Gastrocnemius medialis (tissue), 4 donors: ENCODE measurements at regions not wholly inside any gene's neighbourhood (a gene's known extent, or its start where the extent isn't known, plus 50 kb on each side); places are given as distances from the start of the nearest gene placed in this dataset.

Experiments
- POLR2A ChIP-seq, 2 donors: fragments of 450-650 bp; IDR thresholded peaks; one replicate each; pipeline ENCODE4 v1.6.1; 2017; ENCODE audit warnings: antibody characterized with exemption in 2 of 2, mild to moderate bottlenecking in 2 of 2, moderate library complexity in 2 of 2
- TF ChIP-seq, protein P1 (sequence below), 5 experiments: fragments of 450-650 bp in 3 of 5; fragments of 200-600 bp in 2 of 5; sonication (generic) in 2 of 5; IDR thresholded peaks in 4 of 5; conservative IDR thresholded peaks in 1 of 5; 1 replicate in 4 of 5; 2 replicates in 1 of 5; pipeline ENCODE4 v1.5.1; 2016 to 2019; ENCODE audit warnings: antibody characterized with exemption in 5 of 5, mild to moderate bottlenecking in 3 of 5, moderate library complexity in 3 of 5

DNA sequence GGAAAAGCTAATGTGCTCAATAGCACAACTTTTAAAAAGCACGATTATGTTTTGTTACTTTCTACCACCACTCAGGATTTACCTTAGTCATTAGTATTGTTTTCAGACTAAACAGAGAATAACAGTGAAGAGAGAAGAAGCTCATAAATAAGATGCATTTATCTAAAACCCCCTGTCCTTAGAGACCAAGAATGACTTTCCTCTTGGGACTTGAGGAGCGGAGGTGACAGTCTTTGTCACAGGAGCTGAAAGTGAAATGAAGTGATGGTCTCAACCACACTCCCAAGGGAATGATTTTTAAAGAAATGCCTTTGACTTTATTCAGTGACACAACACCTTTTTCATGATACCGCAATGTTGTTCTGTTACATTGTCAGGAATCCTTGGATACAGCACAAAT, 190.6 kb upstream of the NBEA start:
- TF ChIP-seq, protein P1, sequence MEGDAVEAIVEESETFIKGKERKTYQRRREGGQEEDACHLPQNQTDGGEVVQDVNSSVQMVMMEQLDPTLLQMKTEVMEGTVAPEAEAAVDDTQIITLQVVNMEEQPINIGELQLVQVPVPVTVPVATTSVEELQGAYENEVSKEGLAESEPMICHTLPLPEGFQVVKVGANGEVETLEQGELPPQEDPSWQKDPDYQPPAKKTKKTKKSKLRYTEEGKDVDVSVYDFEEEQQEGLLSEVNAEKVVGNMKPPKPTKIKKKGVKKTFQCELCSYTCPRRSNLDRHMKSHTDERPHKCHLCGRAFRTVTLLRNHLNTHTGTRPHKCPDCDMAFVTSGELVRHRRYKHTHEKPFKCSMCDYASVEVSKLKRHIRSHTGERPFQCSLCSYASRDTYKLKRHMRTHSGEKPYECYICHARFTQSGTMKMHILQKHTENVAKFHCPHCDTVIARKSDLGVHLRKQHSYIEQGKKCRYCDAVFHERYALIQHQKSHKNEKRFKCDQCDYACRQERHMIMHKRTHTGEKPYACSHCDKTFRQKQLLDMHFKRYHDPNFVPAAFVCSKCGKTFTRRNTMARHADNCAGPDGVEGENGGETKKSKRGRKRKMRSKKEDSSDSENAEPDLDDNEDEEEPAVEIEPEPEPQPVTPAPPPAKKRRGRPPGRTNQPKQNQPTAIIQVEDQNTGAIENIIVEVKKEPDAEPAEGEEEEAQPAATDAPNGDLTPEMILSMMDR (IDR thresholded peaks at IDR 0.05 in 4 of 5, conservative IDR thresholded peaks at IDR 0.05 in 1 of 5): no peak
- no peak for TF ChIP-seq POLR2A (IDR thresholded peaks at IDR 0.05)
